ENCODE measurements at regions not wholly inside any gene's neighbourhood (a gene's known extent, or its start where the extent isn't known, plus 50 kb on each side); places are given as distances from the start of the nearest gene placed in this dataset.

- TF ChIP-seq REST (IDR thresholded peaks at IDR 0.05; ENCODE audit: low read depth) (no peak), CTCF (IDR thresholded peaks at IDR 0.05 in 2 of 3, conservative IDR thresholded peaks at IDR 0.05 in 1 of 3; ENCODE audit: borderline replicate concordance in 1 of 3, insufficient read depth in 1 of 3, low read depth in 2 of 3, low read length in 2 of 3) (no peak), EGR1 (IDR thresholded peaks at IDR 0.05; ENCODE audit: low read depth) (no peak)
These were observed 89.0 kb upstream of the DTNBP1 start (continued) for GRCh38 chr6:15751721-15752350.

DNA sequence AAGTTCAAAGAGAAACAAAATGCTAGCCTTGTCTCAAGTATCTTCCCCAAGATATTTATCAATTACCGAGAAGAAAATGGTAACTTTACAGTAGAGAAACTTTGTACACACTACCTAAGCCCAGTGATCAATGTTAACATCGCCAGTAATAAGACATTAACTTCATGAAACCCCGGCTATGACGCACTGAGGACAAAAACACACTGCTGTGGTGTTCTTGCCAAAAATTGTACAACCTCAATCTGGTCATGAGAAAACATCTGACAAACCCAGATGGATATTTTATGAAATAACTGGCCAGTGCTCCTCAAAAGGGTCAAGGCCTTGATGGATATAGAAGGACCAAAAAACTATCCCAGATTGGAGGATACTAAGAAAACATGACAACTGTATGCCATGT is 85.5 kb upstream of the DTNBP1 start:
- Histone ChIP-seq H3K4me2 (ENCODE audit: low read length) (no peak overlapping the region), H3K4me1 (ENCODE audit: control insufficient read depth in 1 of 2, insufficient read depth in 2 of 2, low read length in 2 of 2) (no peaks in the 10 kb centered on the region), H3K27me3 (ENCODE audit: insufficient read depth, low read length) (no peaks in the 10 kb centered on the region), H4K20me1 (ENCODE audit: insufficient read depth) (no peaks in the 10 kb centered on the region), H3K9me3 (ENCODE audit: control insufficient read depth in 1 of 2, insufficient read depth in 1 of 2, low read depth in 1 of 2, low read length in 2 of 2) (no peaks in the 10 kb centered on the region), H2AFZ (ENCODE audit: low read depth, low read length, poor library complexity, severe bottlenecking) (no peak overlapping the region), H3K79me2 (ENCODE audit: insufficient read depth, low read length) (no peaks in the 10 kb centered on the region), H3K36me3 (ENCODE audit: control insufficient read depth in 1 of 2, insufficient read depth in 2 of 2, low read length in 2 of 2) (no peaks in the 10 kb centered on the region), H3K4me3 (replicated peaks in 1 of 2; ENCODE audit: low read depth in 1 of 2, low read length in 2 of 2) (no peak overlapping the region), H3K27ac (ENCODE audit: low read depth, low read length) (no peak overlapping the region), H3K9me2 (ENCODE audit: insufficient read depth) (no peaks in the 10 kb centered on the region), H3K9ac (ENCODE audit: low read length) (no peak overlapping the region)
- intact Hi-C loops (cut with micrococcal nuclease) = no loop called here
- ChIA-PET POLR2A (no interaction called here), RAD21 (ENCODE audit: low non-redundant PET in 1 of 2, low total read pairs in 2 of 2, uncharacterized antibody in 2 of 2, unreplicated experiment in 2 of 2) (no interaction called here), CTCF (no interaction called here)
- DNase-seq (ENCODE audit: low read depth, low spot score) (no peak), ATAC-seq (no peak)
- BruUV-seq (replicated peaks) = no TSS peak
- TF ChIP-seq ZBTB33 (IDR thresholded peaks at IDR 0.05; ENCODE audit: extremely low read depth, insufficient replicate concordance, low read length) = no peak
- no peak for TF ChIP-seq EGR1 (IDR thresholded peaks at IDR 0.05; ENCODE audit: low read depth)
- TF ChIP-seq CTCF (IDR thresholded peaks at IDR 0.05 in 2 of 3, conservative IDR thresholded peaks at IDR 0.05 in 1 of 3; ENCODE audit: borderline replicate concordance in 1 of 3, insufficient read depth in 1 of 3, low read depth in 2 of 3, low read length in 2 of 3) = no peak
- TF ChIP-seq TCF7L2 (IDR thresholded peaks at IDR 0.05; ENCODE audit: borderline replicate concordance, extremely low read depth, insufficient read depth, insufficient read length) = no peak
- no peak for TF ChIP-seq CBX3 (IDR thresholded peaks at IDR 0.05; ENCODE audit: low read depth)
- TF ChIP-seq ELF1 (IDR thresholded peaks at IDR 0.05; ENCODE audit: borderline replicate concordance, low read depth) = no peak
- TF ChIP-seq RAD21 (IDR thresholded peaks at IDR 0.05; ENCODE audit: low read depth) = no peak
- TF ChIP-seq YY1 (IDR thresholded peaks at IDR 0.05; ENCODE audit: extremely low read depth, insufficient replicate concordance, low read depth, low read length) = no peak
- TF ChIP-seq POLR2A (IDR thresholded peaks at IDR 0.05; ENCODE audit: borderline replicate concordance, extremely low read depth, insufficient read depth, insufficient read length) = no peak
- no peak for TF ChIP-seq POLR2AphosphoS5 (IDR thresholded peaks at IDR 0.05; ENCODE audit: low read depth, low read length)
- TF ChIP-seq EZH2phosphoT487 (IDR thresholded peaks at IDR 0.05; ENCODE audit: borderline replicate concordance) = no peak
- TF ChIP-seq ZFX (IDR thresholded peaks at IDR 0.05) = no peak
- no peak for TF ChIP-seq FOSL1 (IDR thresholded peaks at IDR 0.05; ENCODE audit: low read depth)
